GM12892 (cell line): ENCODE measurements at regions not wholly inside any gene's neighbourhood (a gene's known extent, or its start where the extent isn't known, plus 50 kb on each side); places are given as distances from the start of the nearest gene placed in this dataset.

Experiments
- POLR2A ChIP-seq: IDR thresholded peaks from 2 replicates; pipeline ENCODE4 v1.6.1; 2011; ENCODE audit warnings: low read depth, low read length, control low read depth
- POLR2AphosphoS5 ChIP-seq: IDR thresholded peaks from 2 replicates; pipeline ENCODE4 v1.6.1; 2011; ENCODE audit warnings: low read depth, low read length, control low read depth
- TAF1 ChIP-seq: IDR thresholded peaks from 2 replicates; pipeline ENCODE4 v1.6.1; 2011; ENCODE audit warnings: low read depth, mild to moderate bottlenecking, control low read depth, low read length, borderline replicate concordance

GRCh38 chr6:4620284-4621151, 155.7 kb upstream of the CDYL start:
- TF ChIP-seq POLR2A (no peak), TAF1 (no peak), POLR2AphosphoS5 (no peak)
